ENCODE measurements at regions not wholly inside any gene's neighbourhood (a gene's known extent, or its start where the extent isn't known, plus 50 kb on each side); places are given as distances from the start of the nearest gene placed in this dataset.

DNA sequence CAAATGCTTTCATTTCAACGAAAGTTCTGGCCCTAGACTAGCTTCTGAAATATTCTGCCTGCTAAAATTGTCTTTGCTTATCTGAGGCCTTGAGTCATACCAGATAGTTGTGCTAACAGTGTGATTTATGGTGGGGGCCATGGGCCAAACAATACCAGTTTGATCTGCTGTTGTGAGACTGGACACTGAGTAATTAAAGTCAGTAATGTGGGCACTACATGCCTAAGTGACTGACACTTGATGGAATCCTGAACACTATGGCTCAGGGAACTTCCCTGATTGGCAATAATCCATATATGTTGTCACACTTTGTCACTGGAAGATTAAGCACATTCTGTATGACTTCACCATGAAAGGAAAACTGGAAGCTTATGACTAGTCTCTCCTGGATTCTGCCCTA, 127.6 kb upstream of the CYLC2 start:
- TF ChIP-seq SIN3A (IDR thresholded peaks at IDR 0.05; ENCODE audit: borderline replicate concordance, low read depth, low read length) (no peak), EP300 (IDR thresholded peaks at IDR 0.05; ENCODE audit: borderline replicate concordance in 1 of 2, low read depth in 1 of 2, low read length in 1 of 2) (no peak), RFX5 (IDR thresholded peaks at IDR 0.05; ENCODE audit: low read length) (no peak), YY1 (IDR thresholded peaks at IDR 0.05; ENCODE audit: low read depth) (no peak), RAD21 (IDR thresholded peaks at IDR 0.05; ENCODE audit: low read length) (no peak), TEAD4 (IDR thresholded peaks at IDR 0.05; ENCODE audit: borderline replicate concordance, insufficient read depth) (no peak)
- TF ChIP-seq, protein P1, sequence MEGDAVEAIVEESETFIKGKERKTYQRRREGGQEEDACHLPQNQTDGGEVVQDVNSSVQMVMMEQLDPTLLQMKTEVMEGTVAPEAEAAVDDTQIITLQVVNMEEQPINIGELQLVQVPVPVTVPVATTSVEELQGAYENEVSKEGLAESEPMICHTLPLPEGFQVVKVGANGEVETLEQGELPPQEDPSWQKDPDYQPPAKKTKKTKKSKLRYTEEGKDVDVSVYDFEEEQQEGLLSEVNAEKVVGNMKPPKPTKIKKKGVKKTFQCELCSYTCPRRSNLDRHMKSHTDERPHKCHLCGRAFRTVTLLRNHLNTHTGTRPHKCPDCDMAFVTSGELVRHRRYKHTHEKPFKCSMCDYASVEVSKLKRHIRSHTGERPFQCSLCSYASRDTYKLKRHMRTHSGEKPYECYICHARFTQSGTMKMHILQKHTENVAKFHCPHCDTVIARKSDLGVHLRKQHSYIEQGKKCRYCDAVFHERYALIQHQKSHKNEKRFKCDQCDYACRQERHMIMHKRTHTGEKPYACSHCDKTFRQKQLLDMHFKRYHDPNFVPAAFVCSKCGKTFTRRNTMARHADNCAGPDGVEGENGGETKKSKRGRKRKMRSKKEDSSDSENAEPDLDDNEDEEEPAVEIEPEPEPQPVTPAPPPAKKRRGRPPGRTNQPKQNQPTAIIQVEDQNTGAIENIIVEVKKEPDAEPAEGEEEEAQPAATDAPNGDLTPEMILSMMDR (IDR thresholded peaks at IDR 0.05): no peak
